Urinary bladder (tissue), 3 donors: ENCODE measurements at regions not wholly inside any gene's neighbourhood (a gene's known extent, or its start where the extent isn't known, plus 50 kb on each side); places are given as distances from the start of the nearest gene placed in this dataset.
"Not testable (repeated sequence)": the region's sequence is repeated elsewhere in the genome, so short reads cannot be mapped to it uniquely, and the experiment has no call there.

Experiments
- DNase-seq: peaks from one replicate; pipeline ENCODE4 v3.0.0-alpha.2; 2015; ENCODE audit errors: extremely low spot score
- H3K27ac ChIP-seq: one replicate; pipeline ENCODE4 v1.5.1; 2013; ENCODE audit warnings: low read depth, mild to moderate bottlenecking, moderate library complexity
- H3K36me3 ChIP-seq: one replicate; pipeline ENCODE4 v1.6.1; 2013; ENCODE audit warnings: mild to moderate bottlenecking, moderate library complexity; ENCODE audit not compliant: insufficient read depth
- H3K4me1 ChIP-seq: one replicate; pipeline ENCODE4 v1.6.1; 2013; ENCODE audit warnings: mild to moderate bottlenecking, moderate library complexity; ENCODE audit not compliant: insufficient read depth
- H3K4me3 ChIP-seq: one replicate; pipeline ENCODE4 v1.5.1; 2013; ENCODE audit warnings: low read depth, low read length
- WGBS: extraction: QIAGEN DNeasy Blood & Tissue Kit; methylation state at CpG from one replicate; pipeline ENCODE4 v1.1.7; 2013; 5-methylcytosine and 5-hydroxymethylcytosine counted together
- donor health status: healthy with polysubstance abuse.
- donor health status: healthy.

GRCh38 chr6:43998592-43999243, 128.5 kb downstream of the MRPL14 start:
- not testable (repeated sequence) for DNase-seq, H3K4me3 ChIP-seq, H3K27ac ChIP-seq, H3K4me1 ChIP-seq, H3K36me3 ChIP-seq
- 92% methylated on average over 24 of the region's 24 CpGs for WGBS

GRCh38 chr6:43997990-43998585, 129.2 kb downstream of the MRPL14 start:
- DNase-seq, H3K36me3 ChIP-seq, H3K4me1 ChIP-seq, H3K4me3 ChIP-seq, H3K27ac ChIP-seq: not testable (repeated sequence)
- 96% methylated on average over 35 of the region's 35 CpGs for WGBS

- H3K36me3 ChIP-seq: no peaks in the 10 kb centered on the region
- H3K4me3 ChIP-seq: no peak overlapping the region
- H3K4me1 ChIP-seq: no peaks in the 10 kb centered on the region
- no peak for DNase-seq
- no peak overlapping the region for H3K27ac ChIP-seq
- WGBS: 100% methylated on average over 1 of the region's 1 CpG
Measured at GRCh38 chr6:43997345-43997677, 129.9 kb downstream of the MRPL14 start.

GRCh38 chr6:43996618-43997344, 130.5 kb downstream of the MRPL14 start:
- no peak overlapping the region for H3K27ac ChIP-seq
- no peak overlapping the region for H3K4me3 ChIP-seq
- H3K4me1 ChIP-seq: no peaks in the 10 kb centered on the region
- no peak for DNase-seq
- H3K36me3 ChIP-seq: no peaks in the 10 kb centered on the region
- WGBS: 80% methylated on average over 8 of the region's 8 CpGs

GRCh38 chr6:43995137-43995536, 132.1 kb downstream of the MRPL14 start:
- WGBS: 94% methylated on average over 3 of the region's 3 CpGs
- no peak for DNase-seq
- Histone ChIP-seq H3K4me3 (no peak overlapping the region), H3K4me1 (no peaks in the 10 kb centered on the region), H3K36me3 (no peaks in the 10 kb centered on the region), H3K27ac (no peak overlapping the region)

GRCh38 chr6:43993881-43994523, 133.2 kb downstream of the MRPL14 start:
- 76% methylated on average over 5 of the region's 5 CpGs for WGBS
- Histone ChIP-seq H3K36me3 (no peaks in the 10 kb centered on the region), H3K27ac (no peak overlapping the region), H3K4me1 (no peaks in the 10 kb centered on the region), H3K4me3 (no peak overlapping the region)
- DNase-seq: no peak

- Histone ChIP-seq H3K36me3 (no peaks in the 10 kb centered on the region), H3K27ac (no peak overlapping the region), H3K4me1 (no peaks in the 10 kb centered on the region), H3K4me3 (no peak overlapping the region)
- WGBS: 88% methylated on average over 6 of the region's 6 CpGs
- no peak for DNase-seq
Measured at GRCh38 chr6:43992783-43993644, 134.2 kb downstream of the MRPL14 start.

GRCh38 chr6:43992126-43992663, 135.1 kb downstream of the MRPL14 start:
- H3K4me3 ChIP-seq: no peak overlapping the region
- no peak for DNase-seq
- H3K27ac ChIP-seq: no peak overlapping the region
- H3K36me3 ChIP-seq: no peaks in the 10 kb centered on the region
- H3K4me1 ChIP-seq: no peaks in the 10 kb centered on the region
- WGBS: 92% methylated on average over 4 of the region's 4 CpGs

- H3K4me1 ChIP-seq: no peaks in the 10 kb centered on the region
- H3K36me3 ChIP-seq: no peaks in the 10 kb centered on the region
- H3K27ac ChIP-seq: peak overlapping the region; percentile 48
- no peak overlapping the region for H3K4me3 ChIP-seq
- WGBS: 45% methylated on average over 18 of the region's 18 CpGs
- peak; percentile 54 for DNase-seq
Measured at GRCh38 chr6:43990627-43991619, 136.3 kb downstream of the MRPL14 start.

- 40% methylated on average over 9 of the region's 9 CpGs for WGBS
- H3K36me3 ChIP-seq: no peaks in the 10 kb centered on the region
- no peaks in the 10 kb centered on the region for H3K4me1 ChIP-seq
- peak overlapping the region; percentile 48 for H3K27ac ChIP-seq
- no peak for DNase-seq
- no peak overlapping the region for H3K4me3 ChIP-seq
Measured at GRCh38 chr6:43990275-43990626, 137.0 kb downstream of the MRPL14 start.

- DNase-seq: no peak
- H3K4me1 ChIP-seq: no peaks in the 10 kb centered on the region
- H3K36me3 ChIP-seq: no peaks in the 10 kb centered on the region
- 85% methylated on average over 10 of the region's 10 CpGs for WGBS
- H3K4me3 ChIP-seq: no peak overlapping the region
- H3K27ac ChIP-seq: no peak overlapping the region
Measured at GRCh38 chr6:43989581-43990146, 137.6 kb downstream of the MRPL14 start.

GRCh38 chr6:43988801-43989200, 138.5 kb downstream of the MRPL14 start:
- 94% methylated on average over 3 of the region's 3 CpGs for WGBS
- no peak overlapping the region for H3K27ac ChIP-seq

More at GRCh38 chr6:43988801-43989200, 138.5 kb downstream of the MRPL14 start:
- no peak for DNase-seq
- no peaks in the 10 kb centered on the region for H3K36me3 ChIP-seq
- no peak overlapping the region for H3K4me3 ChIP-seq
- no peaks in the 10 kb centered on the region for H3K4me1 ChIP-seq
